ENCODE measurements at regions not wholly inside any gene's neighbourhood (a gene's known extent, or its start where the extent isn't known, plus 50 kb on each side); places are given as distances from the start of the nearest gene placed in this dataset.

DNA sequence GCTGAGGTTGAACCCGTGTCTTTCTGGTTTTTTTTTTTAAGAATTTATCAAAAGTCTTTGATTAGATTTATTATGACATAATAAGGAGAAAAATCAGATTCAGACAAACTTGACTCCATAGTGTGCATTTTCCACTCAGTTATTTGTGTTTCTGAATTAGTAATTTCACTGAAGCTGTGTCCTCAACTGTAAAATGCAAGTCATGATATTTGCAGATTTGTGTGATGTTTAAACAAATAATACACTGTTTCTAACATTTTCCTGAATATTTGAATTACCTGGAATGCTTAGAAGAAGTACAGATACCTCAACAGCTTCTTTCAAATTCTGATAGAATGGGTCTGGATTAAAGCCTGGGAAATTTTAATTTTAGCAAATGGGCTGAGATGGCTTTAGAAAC lies 1050.3 kb upstream of the MAP3K7 start:
- no peak overlapping the region for H3K4me3 ChIP-seq
- TF ChIP-seq, protein P1, sequence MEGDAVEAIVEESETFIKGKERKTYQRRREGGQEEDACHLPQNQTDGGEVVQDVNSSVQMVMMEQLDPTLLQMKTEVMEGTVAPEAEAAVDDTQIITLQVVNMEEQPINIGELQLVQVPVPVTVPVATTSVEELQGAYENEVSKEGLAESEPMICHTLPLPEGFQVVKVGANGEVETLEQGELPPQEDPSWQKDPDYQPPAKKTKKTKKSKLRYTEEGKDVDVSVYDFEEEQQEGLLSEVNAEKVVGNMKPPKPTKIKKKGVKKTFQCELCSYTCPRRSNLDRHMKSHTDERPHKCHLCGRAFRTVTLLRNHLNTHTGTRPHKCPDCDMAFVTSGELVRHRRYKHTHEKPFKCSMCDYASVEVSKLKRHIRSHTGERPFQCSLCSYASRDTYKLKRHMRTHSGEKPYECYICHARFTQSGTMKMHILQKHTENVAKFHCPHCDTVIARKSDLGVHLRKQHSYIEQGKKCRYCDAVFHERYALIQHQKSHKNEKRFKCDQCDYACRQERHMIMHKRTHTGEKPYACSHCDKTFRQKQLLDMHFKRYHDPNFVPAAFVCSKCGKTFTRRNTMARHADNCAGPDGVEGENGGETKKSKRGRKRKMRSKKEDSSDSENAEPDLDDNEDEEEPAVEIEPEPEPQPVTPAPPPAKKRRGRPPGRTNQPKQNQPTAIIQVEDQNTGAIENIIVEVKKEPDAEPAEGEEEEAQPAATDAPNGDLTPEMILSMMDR (IDR thresholded peaks at IDR 0.05; ENCODE audit: control extremely low read depth, extremely low read depth) = no peak
- no peaks in the 10 kb centered on the region for H3K9me3 ChIP-seq (ENCODE audit: control insufficient read depth in 4 of 4, insufficient read depth in 3 of 4, low read length in 3 of 4)
- ATAC-seq (ENCODE audit: insufficient read depth, low FRiP score) (no peak), DNase-seq (no peak)
- no peaks in the 10 kb centered on the region for H3K27me3 ChIP-seq (ENCODE audit: control insufficient read depth in 3 of 3, insufficient read depth in 3 of 3, low read length in 2 of 3)
- H3K36me3 ChIP-seq (ENCODE audit: control insufficient read depth in 4 of 4, insufficient read depth in 4 of 4, low read length in 4 of 4) = no peaks in the 10 kb centered on the region
- H3K9ac ChIP-seq (ENCODE audit: insufficient read depth in 1 of 2, low read length in 2 of 2) = no peak overlapping the region
- H3K4me1 ChIP-seq (ENCODE audit: control insufficient read depth in 5 of 5, insufficient read depth in 5 of 5, low read length in 5 of 5) = peaks cover 0 to 10% (median 2%) of the 10 kb centered on the region in 5 donors
- no peak overlapping the region for H3K27ac ChIP-seq (ENCODE audit: low read depth in 1 of 2, low read length in 1 of 2)
- 75 to 89% methylated on average over 1 of the region's 1 CpG for WGBS, 2 donors

GRCh38 chr6:91634791-91635190 lies 1047.9 kb upstream of the MAP3K7 start:
- WGBS, 2 donors = 67% methylated on average over 1 of the region's 1 CpG
- H3K4me1 ChIP-seq (ENCODE audit: control insufficient read depth in 5 of 5, insufficient read depth in 5 of 5, low read length in 5 of 5) = peaks cover 0 to 10% (median 2%) of the 10 kb centered on the region in 5 donors
- no peak overlapping the region for H3K9ac ChIP-seq (ENCODE audit: insufficient read depth in 1 of 2, low read length in 2 of 2)
- no peak overlapping the region for H3K27ac ChIP-seq (ENCODE audit: low read depth in 1 of 2, low read length in 1 of 2)
- no peaks in the 10 kb centered on the region for H3K27me3 ChIP-seq (ENCODE audit: control insufficient read depth in 3 of 3, insufficient read depth in 3 of 3, low read length in 2 of 3)
- H3K36me3 ChIP-seq (ENCODE audit: control insufficient read depth in 4 of 4, insufficient read depth in 4 of 4, low read length in 4 of 4) = no peaks in the 10 kb centered on the region
- no peak overlapping the region for H3K4me3 ChIP-seq
- no peak for ATAC-seq (ENCODE audit: insufficient read depth, low FRiP score)
- no peak for DNase-seq
- TF ChIP-seq, protein P1 (IDR thresholded peaks at IDR 0.05; ENCODE audit: control extremely low read depth, extremely low read depth) = no peak
- H3K9me3 ChIP-seq (ENCODE audit: control insufficient read depth in 4 of 4, insufficient read depth in 3 of 4, low read length in 3 of 4) = no peaks in the 10 kb centered on the region

GRCh38 chr6:91633374-91634111 lies 1046.7 kb upstream of the MAP3K7 start:
- Histone ChIP-seq H3K27me3 (ENCODE audit: control insufficient read depth in 3 of 3, insufficient read depth in 3 of 3, low read length in 2 of 3) (no peaks in the 10 kb centered on the region), H3K27ac (ENCODE audit: low read depth in 1 of 2, low read length in 1 of 2) (no peak overlapping the region), H3K9ac (ENCODE audit: insufficient read depth in 1 of 2, low read length in 2 of 2) (no peak overlapping the region), H3K9me3 (ENCODE audit: control insufficient read depth in 4 of 4, insufficient read depth in 3 of 4, low read length in 3 of 4) (no peaks in the 10 kb centered on the region), H3K36me3 (ENCODE audit: control insufficient read depth in 4 of 4, insufficient read depth in 4 of 4, low read length in 4 of 4) (no peaks in the 10 kb centered on the region), H3K4me3 (no peak overlapping the region), H3K4me1 (ENCODE audit: control insufficient read depth in 5 of 5, insufficient read depth in 5 of 5, low read length in 5 of 5) (peaks cover 0 to 10% (median 2%) of the 10 kb centered on the region in 5 donors)
- 75 to 87% methylated on average over 8 of the region's 8 CpGs for WGBS, 2 donors
- TF ChIP-seq, protein P1 (IDR thresholded peaks at IDR 0.05; ENCODE audit: control extremely low read depth, extremely low read depth) = no peak
- DNase-seq (peak; percentile 43 to 57 (median 43)), ATAC-seq (ENCODE audit: insufficient read depth, low FRiP score) (no peak)

All from lung (tissue), 11 donors.